Pancreas (tissue), 10 donors: ENCODE measurements at regions not wholly inside any gene's neighbourhood (a gene's known extent, or its start where the extent isn't known, plus 50 kb on each side); places are given as distances from the start of the nearest gene placed in this dataset.

Experiments
- ATAC-seq, 4 donors: fragments of 200-7000 bp; cut with Tn5 transposase; one replicate each; pipeline versions ENCODE4 v1.8.0 to v1.9.1; 2020; ENCODE audit warnings: mild to moderate bottlenecking in 4 of 4, moderate library complexity in 4 of 4
- DNase-seq, 6 donors: peaks; one replicate each; pipeline ENCODE4 v3.0.0-alpha.2; 2020
- FAIRE-seq: peaks from 2 replicates; lab custom pipeline; 2012; peaks lifted over from hg19 to GRCh38; lab: Jason Lieb, UNC
- H3K27ac ChIP-seq, 4 donors: fragments of 200-600 bp; sonication (generic); 1 replicate in 3 of 4; 2 replicates in 1 of 4; pipeline versions ENCODE4 v1.5.0 to v1.8.0; 2020
- H3K27me3 ChIP-seq, 4 donors: fragments of 200-600 bp; one replicate each; pipeline ENCODE4 v1.8.0; 2021
- H3K36me3 ChIP-seq, 3 donors: fragments of 200-600 bp; sonication (generic) in 1 of 3; one replicate each; pipeline versions ENCODE4 v1.5.0 to v1.8.0; 2020 to 2021
- H3K4me1 ChIP-seq, 3 donors: fragments of 200-600 bp; one replicate each; pipeline ENCODE4 v1.8.0; 2021
- H3K4me3 ChIP-seq, 4 donors: fragments of 200-600 bp; sonication (generic) in 2 of 4; one replicate each; pipeline versions ENCODE4 v1.5.0 to v1.8.0; 2020 to 2021
- H3K9me3 ChIP-seq, 4 donors: fragments of 200-600 bp; one replicate each; pipeline ENCODE4 v1.8.0; 2021
- WGBS, 2 donors: extraction: QIAGEN DNeasy Blood & Tissue Kit; methylation state at CpG; one replicate each; pipeline ENCODE4 v1.1.7; 2013; 5-methylcytosine and 5-hydroxymethylcytosine counted together
- intact Hi-C, 3 donors: fragments of 100-400 bp; cut with DNase I; formaldehyde crosslinking; loops; one replicate each; pipeline versions ENCODE4 v1.11.1 to v1.14.2; 2022
- TF ChIP-seq, protein P1 (sequence below), 4 donors: fragments of 200-600 bp; sonication (generic) in 3 of 4; IDR thresholded peaks; one replicate each; pipeline versions ENCODE4 v1.5.0 to v1.8.0; 2021; ENCODE audit warnings: antibody characterized with exemption in 4 of 4
- donor health status: healthy with polysubstance abuse.
- donor health status: DM: no; HTN: no; CAD: no; lungs with moderate emphysema.
- donor health status: DM: no; HTN: no; CAD: no.
- donor health status: control.
- donor health status: control.
- donor health status: Bipolar disorder and iron deficiency.
- donor health status: DM: yes; HTN: yes; CAD: no.
- donor health status: DM: no; HTN: no; CAD: no.
- donor health status: DM: no; HTN: no; CAD: no.
- donor health status: DM: yes; HTN: yes; CAD: no.

DNA sequence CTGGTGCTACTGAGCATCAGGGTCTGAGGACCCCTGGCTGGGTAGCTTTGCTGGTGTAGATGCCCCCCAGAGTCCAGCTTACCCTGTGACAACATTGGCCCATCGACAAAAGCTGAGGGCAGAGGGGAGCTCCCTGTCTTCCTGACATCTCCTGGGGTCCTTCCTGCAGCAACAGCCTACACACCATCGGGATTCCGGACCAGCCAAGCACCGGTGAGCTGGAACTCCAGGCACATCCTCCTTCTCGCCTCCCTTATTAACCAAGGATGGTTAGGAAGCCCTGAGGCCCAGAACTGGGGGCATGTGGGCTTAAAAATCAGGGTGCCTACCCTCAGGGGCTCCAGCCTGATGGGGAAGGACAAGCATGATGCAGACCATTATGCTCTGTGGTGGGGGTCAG, 658.0 kb downstream of the PTPRU start:
- intact Hi-C loops, result no loop called here
- H3K27me3 ChIP-seq, result no peaks in the 10 kb centered on the region
- FAIRE-seq (no peak), ATAC-seq (no peak), DNase-seq (no peak)
- H3K36me3 ChIP-seq, result no peaks in the 10 kb centered on the region
- H3K4me1 ChIP-seq, result no peaks in the 10 kb centered on the region
- WGBS, 2 donors, result 66 to 71% methylated on average over 5 of the region's 5 CpGs
- no peaks in the 10 kb centered on the region for H3K9me3 ChIP-seq
- H3K4me3 ChIP-seq, result no peak overlapping the region
- H3K27ac ChIP-seq, result no peak overlapping the region
- TF ChIP-seq, protein P1, sequence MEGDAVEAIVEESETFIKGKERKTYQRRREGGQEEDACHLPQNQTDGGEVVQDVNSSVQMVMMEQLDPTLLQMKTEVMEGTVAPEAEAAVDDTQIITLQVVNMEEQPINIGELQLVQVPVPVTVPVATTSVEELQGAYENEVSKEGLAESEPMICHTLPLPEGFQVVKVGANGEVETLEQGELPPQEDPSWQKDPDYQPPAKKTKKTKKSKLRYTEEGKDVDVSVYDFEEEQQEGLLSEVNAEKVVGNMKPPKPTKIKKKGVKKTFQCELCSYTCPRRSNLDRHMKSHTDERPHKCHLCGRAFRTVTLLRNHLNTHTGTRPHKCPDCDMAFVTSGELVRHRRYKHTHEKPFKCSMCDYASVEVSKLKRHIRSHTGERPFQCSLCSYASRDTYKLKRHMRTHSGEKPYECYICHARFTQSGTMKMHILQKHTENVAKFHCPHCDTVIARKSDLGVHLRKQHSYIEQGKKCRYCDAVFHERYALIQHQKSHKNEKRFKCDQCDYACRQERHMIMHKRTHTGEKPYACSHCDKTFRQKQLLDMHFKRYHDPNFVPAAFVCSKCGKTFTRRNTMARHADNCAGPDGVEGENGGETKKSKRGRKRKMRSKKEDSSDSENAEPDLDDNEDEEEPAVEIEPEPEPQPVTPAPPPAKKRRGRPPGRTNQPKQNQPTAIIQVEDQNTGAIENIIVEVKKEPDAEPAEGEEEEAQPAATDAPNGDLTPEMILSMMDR (IDR thresholded peaks at IDR 0.05), result no peak

DNA sequence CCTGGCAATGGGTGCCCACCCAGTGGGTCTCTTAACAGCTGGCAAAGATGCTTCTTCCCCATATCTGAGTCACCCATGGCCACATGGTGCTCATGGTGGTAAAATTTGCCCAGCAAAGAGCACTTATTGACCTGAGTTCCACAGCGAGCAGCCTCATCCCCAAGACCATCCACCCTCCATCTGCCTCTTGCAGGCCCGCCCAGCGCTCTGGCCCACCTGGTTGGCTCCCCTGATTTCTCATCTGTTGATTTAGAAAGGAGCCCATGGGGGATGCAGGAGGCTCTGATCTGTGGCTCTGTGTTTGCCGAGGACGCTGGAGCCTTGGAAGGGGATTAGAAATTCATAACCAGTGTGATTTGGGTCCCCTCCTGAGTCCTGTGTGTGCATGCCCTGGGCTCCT, 657.5 kb downstream of the PTPRU start:
- FAIRE-seq, result no peak
- WGBS, 2 donors, result 71 to 76% methylated on average over 5 of the region's 5 CpGs
- Histone ChIP-seq H3K36me3 (no peaks in the 10 kb centered on the region), H3K27ac (no peak overlapping the region), H3K4me3 (no peak overlapping the region), H3K4me1 (no peaks in the 10 kb centered on the region), H3K27me3 (no peaks in the 10 kb centered on the region), H3K9me3 (no peaks in the 10 kb centered on the region)
- ATAC-seq, result no peak
- TF ChIP-seq, protein P1 (IDR thresholded peaks at IDR 0.05), result no peak
- no peak for DNase-seq
- intact Hi-C loops, result no loop called here

DNA sequence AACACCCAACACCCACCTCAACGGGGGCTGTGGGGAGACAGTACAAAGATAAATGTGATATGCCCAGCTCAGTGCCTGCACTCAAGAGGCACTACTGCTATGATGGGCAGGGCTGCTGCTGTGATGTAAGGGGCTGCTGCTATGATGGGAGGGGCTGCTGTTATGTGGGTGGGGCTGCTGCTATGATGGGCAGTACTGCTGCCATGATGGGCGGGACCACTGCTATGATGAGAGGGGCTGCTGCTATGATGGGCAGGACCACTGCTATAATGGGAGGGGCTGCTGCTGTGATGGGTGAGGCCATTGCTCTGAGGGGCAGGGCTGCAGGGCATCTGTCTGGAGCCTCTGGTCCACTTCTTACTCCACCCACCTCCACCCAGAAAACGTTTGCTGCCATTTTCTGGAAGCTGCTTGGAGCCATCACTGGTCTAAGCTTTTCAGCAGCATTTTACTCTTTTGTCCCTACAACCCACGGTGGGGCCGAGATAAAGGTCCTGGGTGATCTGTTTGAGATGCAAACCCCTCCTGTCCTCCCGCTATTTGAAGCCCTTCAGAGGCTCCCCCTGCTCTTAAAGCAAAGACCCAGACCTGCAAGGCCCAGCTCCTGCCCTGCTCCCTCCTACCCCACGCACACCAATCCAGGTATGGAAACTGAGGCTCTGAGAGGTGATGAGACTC, 656.9 kb downstream of the PTPRU start:
- 53 to 61% methylated on average over 7 of the region's 7 CpGs for WGBS, 2 donors
- no peaks in the 10 kb centered on the region for H3K36me3 ChIP-seq

DNA sequence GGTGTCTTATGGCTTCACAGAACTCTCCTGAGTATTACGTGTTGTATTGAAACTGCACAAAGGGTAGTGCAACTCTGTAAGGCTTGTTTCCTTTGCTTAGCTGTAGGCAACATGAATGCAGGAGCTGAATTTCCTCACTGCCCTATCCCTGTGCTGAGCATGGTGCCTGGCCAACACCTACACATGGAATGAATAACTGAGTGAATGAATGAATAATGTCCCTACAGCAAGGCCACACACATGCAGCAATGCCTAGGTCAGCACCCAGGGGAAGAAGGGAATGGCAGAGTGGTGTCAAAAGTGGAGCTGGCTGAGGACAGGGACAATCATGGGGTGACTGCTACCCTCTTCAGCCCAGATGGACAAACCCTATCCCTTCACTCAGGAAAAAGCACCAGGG, 655.9 kb downstream of the PTPRU start:
- H3K36me3 ChIP-seq, result no peaks in the 10 kb centered on the region
- H3K27ac ChIP-seq, result no peak overlapping the region
- no peaks in the 10 kb centered on the region for H3K27me3 ChIP-seq
- no peak overlapping the region for H3K4me3 ChIP-seq
- FAIRE-seq, result no peak
- no peaks in the 10 kb centered on the region for H3K9me3 ChIP-seq
- no peaks in the 10 kb centered on the region for H3K4me1 ChIP-seq
- DNase-seq, result no peak
- TF ChIP-seq, protein P1 (IDR thresholded peaks at IDR 0.05), result no peak
- WGBS, 2 donors, result 53 to 63% methylated on average over 1 of the region's 1 CpG
- no peak for ATAC-seq
- intact Hi-C loops, result no loop called here

More for the DNA sequence above, 656.9 kb downstream of the PTPRU start:
- ATAC-seq (no peak), DNase-seq (no peak), FAIRE-seq (no peak)
- no peaks in the 10 kb centered on the region for H3K4me1 ChIP-seq
- intact Hi-C loops, result no loop called here
- H3K27me3 ChIP-seq, result no peaks in the 10 kb centered on the region
- H3K27ac ChIP-seq, result no peak overlapping the region
- H3K9me3 ChIP-seq, result no peaks in the 10 kb centered on the region
- TF ChIP-seq, protein P1 (IDR thresholded peaks at IDR 0.05), result no peak
- no peak overlapping the region for H3K4me3 ChIP-seq

DNA sequence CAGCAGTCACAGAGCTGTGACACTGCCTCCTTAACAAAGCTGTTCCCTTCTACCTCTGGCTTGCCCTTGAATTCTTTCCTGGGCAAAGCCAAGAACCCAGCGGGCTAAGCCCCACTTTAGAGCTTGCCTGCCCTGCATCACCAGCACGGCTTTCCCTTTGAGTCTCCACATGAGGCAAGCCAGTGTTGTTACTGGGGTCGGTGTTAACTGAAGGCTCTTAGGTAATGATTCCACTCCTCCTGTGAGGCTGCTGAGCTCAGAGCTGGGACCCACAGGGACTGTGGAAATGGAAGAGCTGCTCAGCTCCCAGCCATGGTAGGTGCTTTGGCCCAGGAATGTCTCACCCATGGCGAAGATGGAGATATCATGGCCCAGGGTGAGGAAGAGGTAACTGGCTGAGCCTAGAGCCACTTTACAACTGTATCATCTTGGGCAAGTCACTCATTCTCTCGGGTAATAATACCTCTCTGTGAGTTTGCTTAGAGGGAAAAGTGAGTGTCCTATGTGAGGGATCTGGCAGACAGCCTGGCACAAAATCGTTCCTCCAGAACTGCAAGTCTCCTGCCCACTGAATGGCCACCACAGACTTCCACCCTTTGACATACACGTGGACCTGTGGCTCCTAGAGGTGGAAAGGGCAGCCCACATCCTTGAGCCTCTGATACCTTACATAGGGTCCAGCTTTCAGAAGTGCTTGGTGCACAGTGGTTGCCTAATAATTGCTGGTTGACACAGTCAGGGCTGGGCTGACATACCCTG, 654.1 kb downstream of the PTPRU start:
- intact Hi-C loops, result no loop called here
- 44 to 51% methylated on average over 7 of the region's 7 CpGs for WGBS, 2 donors
- no peak overlapping the region for H3K4me3 ChIP-seq
- FAIRE-seq, result no peak
- no peaks in the 10 kb centered on the region for H3K4me1 ChIP-seq
- TF ChIP-seq, protein P1 (IDR thresholded peaks at IDR 0.05), result no peak
- no peak overlapping the region for H3K27ac ChIP-seq
- no peak for DNase-seq
- ATAC-seq, result no peak
- no peaks in the 10 kb centered on the region for H3K27me3 ChIP-seq
- H3K9me3 ChIP-seq, result no peaks in the 10 kb centered on the region
- no peaks in the 10 kb centered on the region for H3K36me3 ChIP-seq
